A673 (cell line): ENCODE measurements at regions not wholly inside any gene's neighbourhood (a gene's known extent, or its start where the extent isn't known, plus 50 kb on each side); places are given as distances from the start of the nearest gene placed in this dataset.

ENCODE experiments used
- CTCF ChIP-seq: fragments of 300-800, 200-600 bp; sonication (generic); conservative IDR thresholded peaks from 2 replicates; pipeline ENCODE4 v1.5.1; 2017; ENCODE audit warnings: low read depth, mild to moderate bottlenecking, antibody characterized with exemption, low read length, moderate library complexity, mixed read lengths
- EZH2 ChIP-seq: fragments of 200-600 bp; sonication (generic); IDR thresholded peaks from 2 replicates; pipeline ENCODE4 v1.6.1; 2017; ENCODE audit warnings: borderline replicate concordance, low read depth, mild to moderate bottlenecking, mixed read lengths, antibody characterized with exemption, low read length; ENCODE audit not compliant: poor library complexity, severe bottlenecking

GRCh38 chr7:32161708-32162107 is 91.5 kb upstream of the PDE1C start:
- no peak for TF ChIP-seq CTCF
- TF ChIP-seq EZH2: no peak
